H1 (cell line): ENCODE measurements at regions not wholly inside any gene's neighbourhood (a gene's known extent, or its start where the extent isn't known, plus 50 kb on each side); places are given as distances from the start of the nearest gene placed in this dataset.

Source experiments
- ASH2L ChIP-seq: fragments of 200-600, 300-600 bp; sonication (generic); IDR thresholded peaks from one replicate; pipeline ENCODE4 v1.7.1; 2017; ENCODE audit warnings: low read length
- CHD1 ChIP-seq: IDR thresholded peaks from 2 replicates; pipeline ENCODE4 v1.6.1; 2012; ENCODE audit warnings: low read depth, low read length, improper control_type of control experiment
- CTCF ChIP-seq, 3 experiments: IDR thresholded peaks; 1 replicate in 2 of 3; 2 replicates in 1 of 3; pipeline versions ENCODE4 v1.5.1 to v1.6.1; 2011; ENCODE audit warnings: low read length in 3 of 3, mild to moderate bottlenecking in 3 of 3, inconsistent platforms in 2 of 3, low read depth in 1 of 3, moderate library complexity in 1 of 3; ENCODE audit not compliant: insufficient read depth in 1 of 3; ENCODE audit errors: control extremely low read depth in 1 of 3
- GABPA ChIP-seq: IDR thresholded peaks from 2 replicates; pipeline ENCODE4 v1.6.1; 2011; ENCODE audit warnings: mild to moderate bottlenecking, low read length, moderate library complexity, borderline replicate concordance; ENCODE audit not compliant: insufficient read depth
- HDAC2 ChIP-seq, 2 experiments: fragments of 300-600 bp in 1 of 2; sonication (generic) in 1 of 2; IDR thresholded peaks; 2 replicates each; pipeline ENCODE4 v1.6.1; 2011 to 2012; ENCODE audit warnings: low read depth in 2 of 2, low read length in 2 of 2, mild to moderate bottlenecking in 2 of 2, moderate library complexity in 2 of 2, borderline replicate concordance in 1 of 2, inconsistent platforms in 1 of 2
- RFX5 ChIP-seq: IDR thresholded peaks from 2 replicates; pipeline ENCODE4 v1.6.1; 2011; ENCODE audit warnings: low read depth, low read length, improper control_type of control experiment, borderline replicate concordance
- RNF2 ChIP-seq: fragments of 200-900, 300-1000 bp; sonication (generic); IDR thresholded peaks from 2 replicates; pipeline ENCODE4 v1.7.1; 2016; ENCODE audit warnings: borderline replicate concordance, low read depth, mild to moderate bottlenecking, antibody characterized with exemption, low read length; ENCODE audit not compliant: poor library complexity, severe bottlenecking; ENCODE audit errors: missing control alignments
- YY1 ChIP-seq: IDR thresholded peaks from 2 replicates; pipeline ENCODE4 v1.6.1; 2011; ENCODE audit warnings: low read depth, mild to moderate bottlenecking, low read length
- ZNF274 ChIP-seq: IDR thresholded peaks from 2 replicates; pipeline ENCODE4 v1.7.0; 2012; ENCODE audit warnings: low read length, borderline replicate concordance; ENCODE audit errors: extremely low read depth

- no peak for TF ChIP-seq ASH2L
- no peak for TF ChIP-seq YY1
- no peak for TF ChIP-seq RFX5
- no peak for TF ChIP-seq CTCF (IDR thresholded peaks at IDR 0.05; ENCODE audit: control extremely low read depth in 1 of 3, insufficient read depth in 1 of 3, low read depth in 1 of 3, low read length in 3 of 3)
- no peak for TF ChIP-seq RNF2
- TF ChIP-seq GABPA: no peak
- TF ChIP-seq ZNF274: no peak
- TF ChIP-seq CHD1: no peak
- TF ChIP-seq HDAC2 (IDR thresholded peaks at IDR 0.05; ENCODE audit: borderline replicate concordance in 1 of 2, low read depth in 2 of 2, low read length in 2 of 2): no peak
Observed at GRCh38 chr12:78797196-78797931, 67.2 kb upstream of the SYT1 start.
